ENCODE measurements at regions not wholly inside any gene's neighbourhood (a gene's known extent, or its start where the extent isn't known, plus 50 kb on each side); places are given as distances from the start of the nearest gene placed in this dataset.

DNA sequence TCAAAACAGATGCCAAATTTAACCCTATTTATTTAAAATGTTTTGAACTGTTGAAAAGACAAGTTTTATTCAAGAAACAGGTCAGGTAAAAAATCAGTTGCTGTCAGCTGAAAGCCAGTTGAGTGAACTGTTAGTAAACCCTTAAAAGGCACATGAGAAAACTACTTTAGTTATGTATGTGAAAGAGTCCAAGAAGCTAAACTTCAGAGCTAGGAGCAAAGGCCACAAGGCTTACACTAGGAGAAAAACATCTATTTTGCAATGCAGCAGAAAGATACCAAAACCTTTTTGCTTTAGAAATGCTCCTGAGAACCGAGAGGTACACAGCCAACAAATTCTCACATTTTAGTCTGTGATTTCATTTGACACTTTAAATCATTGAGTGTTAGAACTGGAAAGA is 375.2 kb downstream of the FSCB start:
- no peak for DNase-seq

DNA sequence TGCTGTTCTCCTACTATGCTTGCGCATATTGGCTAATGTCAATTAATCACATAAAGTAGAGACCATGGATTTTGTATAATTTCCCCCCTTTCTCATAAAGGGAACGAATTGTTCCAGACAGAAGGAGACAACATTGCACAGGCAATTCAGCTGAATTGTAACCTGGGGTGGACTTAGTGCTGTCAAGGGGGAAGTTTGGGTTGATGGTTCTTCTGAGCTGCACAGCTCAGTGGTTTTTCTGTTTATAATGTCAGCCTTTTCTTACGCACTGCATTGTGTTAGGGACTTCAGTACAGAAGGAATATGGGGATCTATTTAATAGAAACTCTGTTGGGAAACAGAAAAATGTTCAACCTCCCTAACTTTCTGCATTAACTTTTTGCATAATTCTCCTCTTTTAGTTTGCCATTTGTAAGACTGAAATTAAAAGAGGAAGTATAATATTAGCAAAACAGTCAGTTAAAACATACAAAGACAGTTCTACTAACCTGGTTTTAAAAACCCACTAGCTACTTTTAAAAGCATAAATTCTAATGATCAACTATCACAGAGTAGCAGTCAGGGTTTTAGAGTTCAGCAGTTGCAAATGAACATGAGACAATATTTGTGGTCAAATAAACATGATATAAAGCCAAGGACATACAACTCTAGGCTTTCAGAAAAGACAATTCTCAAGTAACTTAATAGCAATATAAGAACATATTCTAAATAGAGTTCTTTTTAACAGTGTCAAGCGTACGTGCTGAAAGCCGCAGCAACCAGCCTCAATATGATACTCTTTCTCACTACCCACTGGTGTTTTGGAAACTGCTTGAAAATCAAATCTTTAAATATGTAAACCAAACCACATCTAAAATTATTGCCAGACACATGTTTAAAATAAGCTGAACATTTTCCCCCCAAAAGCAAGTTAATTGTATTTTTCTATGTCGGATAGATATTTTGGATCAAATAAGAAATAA is 393.0 kb downstream of the FSCB start:
- DNase-seq = no peak

DNA sequence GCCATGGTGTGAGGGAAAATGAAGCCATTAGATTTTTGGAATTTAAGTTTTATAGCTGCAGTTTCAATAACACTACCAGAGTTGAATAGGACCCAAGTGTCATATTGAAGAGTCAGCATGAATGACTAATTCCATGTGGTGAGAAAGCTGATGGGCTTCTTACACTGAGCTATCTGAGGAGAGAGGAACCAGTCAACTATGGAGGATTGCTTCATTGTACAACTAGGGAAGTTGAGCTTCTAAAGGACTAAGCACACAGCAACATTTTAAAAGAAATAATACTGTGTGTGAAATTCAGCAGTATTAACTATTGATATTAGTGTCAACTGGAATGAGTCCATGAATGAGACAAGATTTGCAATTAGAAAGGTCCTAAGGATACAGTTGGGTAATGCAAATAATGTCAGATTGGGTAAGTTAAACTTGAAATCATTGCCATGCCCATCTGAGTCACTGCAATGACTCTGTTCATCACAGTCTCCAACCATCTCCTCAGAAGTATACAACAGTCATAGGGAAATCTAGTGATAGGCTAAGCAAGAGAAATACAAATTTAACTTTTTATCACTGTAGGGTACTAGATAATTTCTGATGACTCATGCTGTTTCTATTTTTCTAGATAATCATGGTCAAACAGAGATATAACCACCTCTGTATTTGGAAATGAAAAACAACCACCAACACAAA is 394.2 kb downstream of the FSCB start:
- DNase-seq = no peak

DNA sequence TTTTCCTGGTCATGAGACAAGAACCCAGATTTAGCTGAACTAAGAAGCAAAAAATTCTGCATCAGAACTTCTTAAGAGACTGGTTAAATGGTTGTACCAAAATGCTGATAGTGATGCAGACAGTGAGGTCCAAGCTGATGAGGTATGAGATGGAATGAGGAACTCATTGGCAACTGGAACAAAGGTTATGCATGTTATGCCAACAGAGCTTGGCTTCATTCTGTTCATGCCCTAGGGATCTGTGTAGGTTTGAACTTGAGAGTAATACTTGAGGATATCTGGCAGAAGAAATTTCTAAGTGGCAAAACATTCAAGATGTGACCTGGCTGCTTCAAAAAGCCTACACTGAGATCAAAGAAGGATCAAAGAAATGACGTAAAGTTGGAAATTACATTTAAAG is 398.0 kb downstream of the FSCB start:
- no peak for DNase-seq

DNA sequence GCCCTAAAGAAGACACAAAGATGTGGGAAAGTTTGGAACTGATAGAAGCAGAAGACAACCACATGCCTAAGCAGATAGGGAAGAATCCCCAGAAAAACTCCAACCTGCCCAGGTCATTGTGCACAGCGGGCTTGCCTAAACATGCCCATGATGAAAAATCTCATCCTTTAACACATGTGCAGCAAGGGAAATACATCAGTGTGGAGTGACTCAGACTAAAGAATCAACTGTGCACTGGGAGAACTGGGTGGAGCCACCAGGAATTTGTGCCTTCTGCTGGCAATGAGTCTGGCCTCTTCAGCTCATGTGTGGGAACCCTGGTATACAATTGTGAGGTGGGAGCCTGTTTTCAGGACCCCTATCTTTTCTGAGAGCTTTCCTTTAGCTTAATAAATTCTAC is 398.5 kb downstream of the FSCB start:
- DNase-seq = no peak

DNA sequence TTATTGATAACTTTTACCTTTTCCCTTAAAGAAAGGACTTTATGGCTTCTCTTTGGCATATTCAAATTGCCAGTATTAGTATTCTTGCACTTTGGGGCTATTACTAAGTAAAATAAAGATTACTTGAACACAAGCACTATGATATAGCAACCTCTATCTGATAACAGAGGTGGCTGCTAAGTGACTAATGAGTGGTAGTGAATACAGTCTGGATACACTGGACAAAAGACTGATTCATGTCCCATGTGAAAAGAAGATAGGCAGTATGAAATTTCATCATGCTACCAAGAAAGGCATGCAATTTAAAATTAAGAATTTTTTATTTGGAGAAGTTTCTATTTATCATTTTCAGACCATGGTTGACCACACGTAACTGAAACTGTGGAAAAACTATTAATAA is 399.9 kb downstream of the FSCB start:
- no peak for DNase-seq

DNA sequence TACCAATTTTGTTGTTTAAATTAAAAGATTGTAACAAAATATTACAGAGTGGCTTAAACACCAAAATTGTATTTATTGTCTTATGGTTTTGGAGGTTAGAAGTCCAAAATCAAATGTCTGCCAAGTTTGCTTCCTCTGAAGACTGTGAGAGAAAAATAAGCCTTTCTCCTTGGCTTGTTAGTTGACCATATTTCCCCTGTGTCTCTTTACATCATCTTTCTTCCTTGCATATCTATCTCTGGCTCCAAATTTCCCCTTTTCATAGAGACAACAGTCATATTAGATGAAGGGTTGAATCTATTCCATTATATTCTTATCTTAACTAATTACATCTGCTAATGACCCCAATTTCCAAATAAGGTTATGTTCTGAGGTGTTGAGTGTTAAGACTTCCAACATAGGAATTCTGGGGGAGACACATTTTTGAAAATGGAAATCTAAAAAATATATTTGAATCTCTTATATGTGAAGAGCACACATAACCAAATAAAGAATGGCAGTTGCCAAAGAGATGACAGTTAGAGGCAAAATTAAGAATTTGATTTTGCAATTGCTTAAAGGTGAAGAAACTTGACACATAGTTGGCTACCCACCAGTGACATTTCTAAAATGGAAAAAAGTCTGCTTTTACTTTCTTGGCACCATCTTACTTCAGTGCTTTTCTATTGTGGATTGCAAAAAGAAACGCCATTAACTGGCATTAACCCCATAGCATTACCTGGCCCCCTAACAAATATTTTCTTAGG is 407.2 kb downstream of the FSCB start:
- no peak for DNase-seq

DNA sequence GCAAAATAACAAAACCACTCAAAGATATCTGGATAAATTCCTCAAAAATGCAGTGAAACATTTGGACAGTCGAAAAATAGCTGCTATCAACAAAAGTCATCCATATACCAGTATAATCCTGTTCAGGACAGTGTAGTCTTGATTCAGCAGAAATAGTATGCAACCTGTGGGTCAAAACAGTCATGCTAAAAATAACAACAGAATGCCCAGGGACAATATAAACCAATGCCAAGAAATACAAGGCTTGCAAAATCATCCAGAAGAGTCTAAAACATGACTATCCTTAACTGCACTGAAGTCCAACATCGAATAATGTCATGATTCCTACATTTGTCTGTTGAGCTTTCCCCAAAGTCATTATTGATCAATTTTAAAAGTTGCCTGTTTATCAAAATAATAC is 425.9 kb downstream of the FSCB start:
- no peak for DNase-seq

DNA sequence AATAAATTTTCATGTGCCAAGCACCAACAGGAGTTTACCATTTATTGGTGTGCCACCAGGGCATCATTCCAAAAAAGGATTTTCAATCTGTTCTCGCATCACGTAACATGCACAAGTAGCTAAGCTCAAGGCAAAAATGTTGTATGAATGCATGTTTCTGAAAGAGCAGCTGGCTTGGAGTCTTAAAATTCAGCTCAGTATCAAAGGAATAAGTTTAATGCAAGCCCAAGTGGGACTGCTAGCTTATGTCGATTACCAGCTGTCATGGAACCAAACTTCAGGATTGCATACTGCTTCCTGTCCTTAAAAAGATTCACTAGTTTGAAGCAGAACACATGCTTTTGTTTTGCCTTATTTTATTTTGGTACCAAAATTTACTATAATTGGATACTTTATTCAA is 437.0 kb downstream of the FSCB start:
- DNase-seq = no peak

DNA sequence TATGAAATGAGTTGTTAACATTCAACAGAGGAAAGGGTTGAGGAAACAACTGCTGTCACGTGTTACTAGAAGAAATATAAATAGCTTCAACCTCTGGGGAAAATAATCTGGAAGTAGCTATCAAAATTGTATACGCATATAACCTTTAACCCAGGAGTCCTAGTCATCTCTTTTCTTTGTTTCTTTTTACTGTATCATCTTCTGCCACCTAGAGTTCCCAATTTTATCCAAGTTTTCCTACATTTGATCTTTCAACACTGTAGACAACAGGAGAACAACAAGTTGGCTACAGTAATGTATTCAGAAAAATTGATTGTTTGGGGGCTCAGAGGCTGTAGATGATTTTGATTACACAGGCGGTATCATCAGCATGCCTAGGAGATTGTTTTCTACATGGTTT is 453.7 kb downstream of the FSCB start:
- DNase-seq = no peak

DNA sequence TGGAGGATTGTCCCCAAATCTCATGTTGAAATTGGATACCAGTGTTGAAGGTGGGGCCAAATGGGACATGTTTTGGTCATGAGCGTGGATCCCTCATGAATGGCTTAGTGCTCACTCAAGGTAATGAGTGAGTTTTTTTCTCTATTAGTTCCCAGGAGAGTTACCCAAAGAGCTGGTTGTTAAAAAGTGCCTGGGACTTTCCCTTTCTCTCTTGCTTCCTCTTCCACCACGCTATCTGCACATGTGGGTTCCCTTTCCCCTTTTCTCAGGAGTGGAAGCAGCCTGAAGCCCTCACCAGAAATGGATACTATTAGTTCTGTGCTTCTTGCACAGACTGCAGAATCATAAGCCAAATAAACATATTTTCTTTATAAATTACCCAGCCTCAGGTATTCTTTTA is 465.4 kb downstream of the FSCB start:
- DNase-seq = no peak

DNA sequence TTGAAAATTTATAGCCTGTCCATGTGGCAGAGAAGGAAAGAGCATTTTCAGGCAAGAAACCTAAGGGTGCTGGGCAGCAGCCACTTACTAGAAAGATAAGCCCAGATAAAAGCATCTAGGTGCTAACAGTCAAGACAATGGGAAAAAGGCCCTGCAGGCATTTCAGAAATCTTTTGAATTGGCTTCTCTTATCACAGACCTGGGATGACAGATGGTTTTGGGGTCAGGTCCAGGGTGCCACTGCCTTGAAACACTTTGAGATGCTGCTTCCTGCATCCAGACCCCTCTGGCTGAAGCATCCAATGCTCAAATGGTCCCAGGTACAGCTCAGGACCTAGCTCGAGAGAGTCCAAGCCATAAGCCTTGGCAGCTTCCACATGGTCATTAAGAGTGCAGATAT is 466.5 kb downstream of the FSCB start:
- DNase-seq = no peak

DNA sequence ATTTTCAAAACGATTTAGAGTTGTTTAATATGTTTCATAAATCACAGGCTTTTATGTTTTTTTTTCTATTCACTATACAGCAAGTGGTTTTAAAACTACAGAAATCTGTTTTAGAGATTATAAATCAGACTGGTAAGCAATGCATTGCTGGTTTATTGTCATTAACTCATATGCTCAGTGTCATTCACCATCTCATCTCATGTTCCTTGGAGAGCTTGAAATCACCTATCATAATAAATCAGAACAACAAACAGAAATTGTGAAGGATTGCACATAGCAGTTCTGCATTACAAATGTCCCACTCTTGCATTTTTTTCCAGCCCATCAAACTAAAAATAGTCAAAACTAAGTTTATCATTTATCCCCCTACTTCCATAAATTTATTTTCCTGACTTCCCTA is 470.8 kb downstream of the FSCB start:
- no peak for DNase-seq

DNA sequence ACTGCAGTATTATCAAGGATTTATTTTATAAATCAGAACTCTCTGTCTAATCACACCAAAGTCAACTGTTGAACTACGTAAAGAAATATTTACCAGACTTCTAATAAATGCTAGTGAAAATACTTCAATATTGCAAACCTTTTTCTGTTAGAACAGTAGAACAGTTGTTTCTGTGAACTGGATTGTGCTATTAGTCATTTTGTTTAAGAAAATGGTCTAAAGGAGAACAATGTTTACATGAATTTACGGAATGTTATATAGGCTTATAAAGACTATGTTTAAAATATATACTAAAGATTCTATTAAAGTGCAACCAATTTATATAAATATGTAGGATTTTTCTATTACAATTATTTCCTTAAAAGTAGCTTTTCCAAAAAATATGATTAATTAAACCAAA is 471.4 kb downstream of the FSCB start:
- DNase-seq = no peak

DNA sequence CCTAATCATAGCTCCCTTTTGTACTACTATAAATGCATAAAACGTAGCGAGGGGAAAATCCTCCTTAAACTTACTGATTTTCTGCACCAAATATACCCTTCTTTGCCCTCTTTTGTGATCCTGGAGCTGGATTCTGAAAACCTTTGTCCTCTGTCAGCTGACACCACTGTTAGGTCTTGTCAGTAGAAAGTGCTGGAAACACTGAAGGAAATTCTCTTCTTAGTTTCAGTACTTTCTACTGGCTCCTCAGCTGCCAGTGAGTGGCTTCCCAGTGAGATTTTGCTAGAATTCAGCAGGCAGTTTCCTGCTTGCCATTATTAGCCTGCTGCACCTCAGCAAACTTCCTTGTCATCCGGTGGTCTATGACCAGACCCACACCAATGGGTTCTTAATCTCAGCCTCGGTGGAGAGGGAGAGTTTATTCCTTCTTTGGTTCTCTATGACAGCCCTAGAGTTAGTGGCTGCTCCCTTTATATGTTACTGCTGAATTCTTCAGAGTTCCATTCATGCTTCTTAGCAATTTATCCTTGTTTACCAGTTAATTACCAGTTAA is 476.2 kb downstream of the FSCB start:
- DNase-seq = peak; percentile 34

DNA sequence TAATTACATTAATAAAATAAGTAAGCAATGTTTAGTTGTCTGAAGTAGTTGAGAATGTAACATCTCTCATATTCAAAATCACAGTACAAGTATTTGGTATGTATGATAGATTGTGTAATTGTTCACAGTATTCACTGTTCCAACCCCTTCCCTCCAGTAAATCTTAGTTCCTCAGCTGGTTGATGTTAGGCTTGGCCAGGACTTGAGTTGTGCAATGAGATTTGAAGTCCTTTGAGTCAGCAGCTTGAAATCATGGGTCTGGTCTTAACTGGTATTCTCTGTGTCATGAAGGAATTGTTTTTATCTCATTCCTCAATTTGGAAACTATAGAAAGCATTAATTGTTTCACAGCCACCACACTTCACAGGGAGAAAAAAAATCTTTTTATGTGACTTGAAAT is 477.1 kb downstream of the FSCB start:
- DNase-seq = no peak

DNA sequence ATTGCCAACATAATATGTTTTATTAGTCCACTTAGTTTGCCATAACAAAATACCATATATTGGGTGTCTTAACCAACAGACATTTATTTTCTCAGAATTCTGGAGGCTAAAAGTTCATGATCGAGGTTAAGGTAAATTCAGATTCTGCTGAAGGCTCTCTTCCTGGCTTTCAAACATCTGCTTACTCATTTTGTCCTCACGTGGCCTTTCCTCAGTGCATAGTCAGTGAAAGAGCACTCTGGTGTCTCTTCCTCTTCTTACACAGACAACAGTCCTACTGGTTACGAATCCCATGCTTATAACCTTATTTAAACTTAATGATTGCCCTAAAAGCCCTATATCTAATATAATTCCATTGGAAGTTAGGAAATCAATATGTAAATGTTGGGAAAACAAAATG is 479.7 kb downstream of the FSCB start:
- DNase-seq = no peak

DNA sequence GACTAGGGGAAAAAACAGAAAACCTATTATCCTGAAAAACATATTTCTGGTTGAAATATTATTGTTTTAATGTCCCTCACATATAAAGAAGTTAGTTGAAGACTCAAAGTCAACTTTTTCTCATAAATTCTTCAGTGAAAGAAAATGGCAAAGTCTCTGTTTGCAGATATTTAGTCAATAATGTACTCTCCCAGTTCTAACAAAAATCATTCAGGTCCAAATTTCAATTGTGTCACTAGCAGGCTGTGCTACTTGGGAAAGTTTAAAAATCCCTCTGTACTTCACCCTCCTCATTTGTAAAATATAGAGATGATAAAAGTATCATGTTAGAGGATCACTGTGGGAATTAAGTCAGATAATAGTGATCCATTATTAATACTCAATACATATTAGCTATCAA is 496.5 kb downstream of the FSCB start:
- DNase-seq = no peak

DNA sequence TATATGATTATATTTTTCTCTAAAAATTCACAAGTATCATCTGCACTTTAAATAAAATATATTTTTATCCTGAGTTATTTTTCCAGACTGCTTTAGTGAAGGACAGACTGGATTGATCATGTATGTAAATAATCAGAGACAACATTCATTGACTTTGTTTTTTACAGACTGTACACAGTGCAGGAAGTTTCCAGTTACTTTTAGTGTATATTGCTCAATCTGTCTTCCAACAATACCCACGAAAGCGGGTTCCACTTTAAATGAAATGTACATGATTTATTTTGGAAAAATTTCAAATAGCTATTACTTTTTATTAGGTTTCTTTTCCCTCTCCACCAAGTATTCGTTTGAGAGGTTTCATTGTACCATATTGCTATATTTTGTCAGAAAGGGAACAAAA is 497.0 kb downstream of the FSCB start:
- no peak for DNase-seq

DNA sequence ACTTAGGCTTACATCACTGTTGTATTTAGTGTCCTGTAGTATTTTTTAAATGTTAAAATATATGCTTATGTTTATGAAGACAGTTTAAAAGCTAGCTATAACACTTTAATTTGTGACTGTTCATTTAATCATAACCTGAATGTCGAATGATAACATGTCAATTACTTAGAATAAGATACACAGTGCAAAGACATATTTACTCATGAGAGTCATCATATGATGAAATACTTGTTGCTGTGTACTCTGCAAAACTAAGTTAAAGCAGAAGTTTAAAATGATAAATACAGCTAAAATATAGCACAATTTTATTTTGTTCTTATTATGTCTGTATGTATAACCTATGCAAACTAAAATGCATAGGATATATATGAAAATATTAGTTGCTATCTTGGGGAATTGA is 497.4 kb downstream of the FSCB start:
- no peak for DNase-seq

DNA sequence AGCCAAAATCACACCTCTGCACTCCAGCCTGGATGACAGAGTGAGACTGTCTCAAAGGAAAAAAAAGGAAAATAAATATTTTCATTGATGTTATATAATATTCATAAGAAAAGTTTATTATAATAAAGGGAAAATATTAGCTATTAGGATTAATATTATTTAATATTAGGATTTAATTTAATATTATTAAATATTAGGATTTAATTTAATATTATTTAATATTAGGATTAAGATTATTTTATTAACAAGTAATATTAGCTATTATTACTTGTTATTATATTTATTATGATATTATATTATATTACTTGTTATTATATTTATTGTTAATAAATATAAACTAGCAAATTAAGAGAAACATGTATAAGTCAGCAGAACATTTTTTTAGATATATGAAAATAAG is 518.1 kb downstream of the FSCB start:
- no peak for DNase-seq

DNA sequence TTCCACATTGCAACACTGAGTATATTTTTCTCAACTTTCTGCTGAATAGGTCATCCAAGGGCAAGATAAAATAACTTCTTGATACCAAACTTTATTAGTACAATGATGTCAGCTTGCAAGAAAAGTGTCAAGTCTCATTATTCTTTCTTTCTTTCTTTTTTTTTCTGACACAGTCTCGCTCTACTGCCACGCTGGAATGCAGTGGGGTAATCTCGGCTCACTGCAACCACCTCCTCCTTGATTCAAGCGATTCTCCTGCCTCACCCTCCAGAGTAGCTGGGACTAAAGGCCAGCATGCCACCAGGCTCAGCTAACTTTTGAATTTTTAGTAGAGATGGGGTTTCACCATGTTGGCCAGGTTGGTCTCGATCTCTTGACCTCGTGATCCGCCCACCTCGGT is 523.4 kb downstream of the FSCB start:
- DNase-seq = no peak

DNA sequence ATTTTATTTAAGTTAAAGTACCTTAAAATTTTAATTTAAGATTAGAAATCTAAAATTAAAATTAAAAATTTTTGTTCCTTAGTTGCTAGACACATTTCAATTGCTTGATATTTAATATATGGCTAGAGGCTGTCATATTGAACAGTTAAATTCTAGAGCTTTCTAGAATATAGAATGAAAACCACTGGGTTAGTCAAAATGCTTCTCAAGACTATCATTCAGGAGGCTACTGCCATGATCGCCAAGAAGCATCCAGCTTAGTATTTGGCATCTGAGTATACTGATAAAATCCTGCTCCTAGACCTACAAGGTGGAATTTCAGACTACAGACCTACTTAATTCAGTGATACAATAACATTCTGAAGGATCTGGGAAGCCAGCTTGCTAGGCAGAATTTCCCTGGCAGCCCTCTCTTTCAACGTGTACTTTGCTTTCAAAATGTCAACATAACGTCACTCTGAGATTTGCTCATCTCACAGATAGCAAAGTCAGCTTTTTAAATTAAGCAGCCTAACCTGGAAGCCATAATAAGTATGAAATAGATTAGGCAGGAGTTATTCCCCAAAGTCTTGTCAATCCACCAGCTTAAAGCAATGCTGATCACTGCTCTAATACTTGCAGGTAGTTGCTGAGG is 525.8 kb downstream of the FSCB start:
- no peak for DNase-seq
